Activated naive CD8-positive, alpha-beta T cell (primary cell): ENCODE measurements at regions not wholly inside any gene's neighbourhood (a gene's known extent, or its start where the extent isn't known, plus 50 kb on each side); places are given as distances from the start of the nearest gene placed in this dataset.
"Not testable (repeated sequence)": the region's sequence is repeated elsewhere in the genome, so short reads cannot be mapped to it uniquely, and the experiment has no call there.

Experiments
- H3K27ac Mint-ChIP-seq: one replicate; pipeline ENCODE4 v1.8.0; 2021; ENCODE audit warnings: mixed read lengths
- H3K27me3 Mint-ChIP-seq: one replicate; pipeline ENCODE4 v1.8.0; 2021; ENCODE audit warnings: mixed read lengths
- H3K36me3 Mint-ChIP-seq: one replicate; pipeline ENCODE4 v1.8.0; 2021; ENCODE audit warnings: mixed read lengths
- H3K4me1 Mint-ChIP-seq: one replicate; pipeline ENCODE4 v1.8.0; 2021; ENCODE audit warnings: low read depth, mixed read lengths
- H3K4me3 Mint-ChIP-seq: one replicate; pipeline ENCODE4 v1.8.0; 2021; ENCODE audit warnings: mild to moderate bottlenecking, mixed read lengths
- H3K9me3 Mint-ChIP-seq: one replicate; pipeline ENCODE4 v1.8.0; 2021; ENCODE audit warnings: low read depth, mixed read lengths

DNA sequence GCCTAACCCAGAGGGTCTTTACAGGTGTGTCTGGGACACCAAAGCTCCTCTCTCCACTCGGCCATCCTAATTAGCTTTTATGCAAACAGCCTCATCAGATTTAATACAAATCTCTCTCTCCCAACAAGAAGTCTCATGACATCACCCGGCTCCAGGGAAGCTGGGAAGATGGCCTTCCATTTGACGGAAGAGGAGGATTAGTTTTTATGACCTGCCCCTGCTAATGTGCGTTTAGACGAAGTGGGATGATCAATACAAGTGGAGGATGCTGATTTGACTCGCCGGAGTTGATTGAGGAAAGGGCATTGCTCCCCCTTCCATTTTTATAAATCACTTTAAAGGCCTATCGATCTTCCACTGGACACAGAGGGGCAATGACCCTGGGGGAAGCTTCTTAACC is 239.2 kb downstream of the BCL11B start:
- Mint-ChIP-seq H3K36me3 (no peaks in the 10 kb centered on the region), H3K9me3 (no peaks in the 10 kb centered on the region), H3K27me3 (no peaks in the 10 kb centered on the region), H3K4me3 (no peak overlapping the region), H3K27ac (no peak overlapping the region), H3K4me1 (no peaks in the 10 kb centered on the region)

DNA sequence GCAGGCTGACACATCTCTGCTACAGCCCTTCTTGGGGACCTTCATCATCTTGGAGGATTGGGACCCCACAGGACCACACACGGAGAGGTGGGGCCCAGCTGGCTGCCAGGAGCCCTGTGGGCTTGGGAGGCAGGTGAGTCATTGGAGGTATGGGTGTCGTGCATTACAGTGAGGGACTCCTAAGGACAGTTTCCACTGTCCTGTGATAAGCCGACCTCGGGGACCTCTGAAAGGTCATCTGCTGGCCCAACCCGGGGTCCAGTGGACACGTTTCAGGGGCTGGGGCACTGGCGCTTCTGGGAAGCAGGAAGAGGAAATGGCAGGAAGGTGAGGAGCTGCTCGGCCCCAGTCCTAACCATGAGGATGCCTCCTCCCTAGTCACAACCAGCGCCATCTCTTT is 238.0 kb downstream of the BCL11B start:
- Mint-ChIP-seq H3K27ac (no peak overlapping the region), H3K36me3 (no peaks in the 10 kb centered on the region), H3K9me3 (no peaks in the 10 kb centered on the region), H3K27me3 (no peaks in the 10 kb centered on the region), H3K4me3 (no peak overlapping the region), H3K4me1 (peaks cover 1% of the 10 kb centered on the region)

DNA sequence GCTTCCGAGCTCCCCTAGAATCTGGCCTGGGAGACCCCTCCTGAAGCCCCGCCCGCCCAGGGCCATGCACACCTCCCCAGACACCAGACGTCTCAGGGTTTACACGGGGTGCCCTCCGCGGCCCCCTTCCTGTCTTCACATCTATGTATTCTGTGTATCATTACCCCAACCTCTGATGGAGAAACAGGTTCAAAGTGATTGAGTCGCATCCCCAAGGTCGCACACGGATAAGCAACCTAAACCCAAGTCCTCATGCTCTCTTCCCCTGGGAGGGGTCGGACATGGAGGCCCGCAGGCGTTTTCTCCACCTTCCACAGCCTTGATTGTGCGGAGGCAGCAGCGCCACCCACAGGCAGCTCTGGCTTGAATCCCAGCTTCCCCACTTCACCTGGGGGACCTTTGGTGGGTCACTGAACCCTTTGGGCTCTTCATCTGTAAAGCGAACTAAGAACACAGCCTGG is 237.3 kb downstream of the BCL11B start:
- Mint-ChIP-seq H3K27me3 (no peaks in the 10 kb centered on the region), H3K9me3 (no peaks in the 10 kb centered on the region), H3K27ac (no peak overlapping the region), H3K36me3 (no peaks in the 10 kb centered on the region), H3K4me3 (no peak overlapping the region), H3K4me1 (peaks cover 1% of the 10 kb centered on the region)

DNA sequence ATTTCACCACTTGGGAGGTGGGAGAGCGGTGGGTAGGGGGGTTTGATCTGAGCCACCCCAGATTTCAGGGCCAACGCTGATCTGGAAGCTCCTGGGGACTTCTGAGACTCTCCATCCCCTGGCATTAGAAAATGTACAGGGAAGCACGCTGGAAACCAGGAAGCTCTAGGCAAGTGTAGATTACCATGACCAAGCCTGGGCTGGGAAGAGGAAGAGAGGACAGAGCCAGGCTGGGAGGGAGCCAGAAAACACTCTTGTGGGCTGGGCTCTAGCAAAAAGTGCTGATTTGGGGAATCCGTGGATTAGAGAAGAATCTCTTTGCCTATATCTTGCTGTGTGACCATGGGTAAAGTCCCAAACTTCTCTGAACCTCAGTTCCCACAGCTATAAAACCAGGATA is 236.7 kb downstream of the BCL11B start:
- no peaks in the 10 kb centered on the region for H3K36me3 Mint-ChIP-seq
- no peak overlapping the region for H3K27ac Mint-ChIP-seq
- no peaks in the 10 kb centered on the region for H3K9me3 Mint-ChIP-seq
- peaks cover 1% of the 10 kb centered on the region for H3K4me1 Mint-ChIP-seq
- H3K27me3 Mint-ChIP-seq = no peaks in the 10 kb centered on the region
- no peak overlapping the region for H3K4me3 Mint-ChIP-seq

DNA sequence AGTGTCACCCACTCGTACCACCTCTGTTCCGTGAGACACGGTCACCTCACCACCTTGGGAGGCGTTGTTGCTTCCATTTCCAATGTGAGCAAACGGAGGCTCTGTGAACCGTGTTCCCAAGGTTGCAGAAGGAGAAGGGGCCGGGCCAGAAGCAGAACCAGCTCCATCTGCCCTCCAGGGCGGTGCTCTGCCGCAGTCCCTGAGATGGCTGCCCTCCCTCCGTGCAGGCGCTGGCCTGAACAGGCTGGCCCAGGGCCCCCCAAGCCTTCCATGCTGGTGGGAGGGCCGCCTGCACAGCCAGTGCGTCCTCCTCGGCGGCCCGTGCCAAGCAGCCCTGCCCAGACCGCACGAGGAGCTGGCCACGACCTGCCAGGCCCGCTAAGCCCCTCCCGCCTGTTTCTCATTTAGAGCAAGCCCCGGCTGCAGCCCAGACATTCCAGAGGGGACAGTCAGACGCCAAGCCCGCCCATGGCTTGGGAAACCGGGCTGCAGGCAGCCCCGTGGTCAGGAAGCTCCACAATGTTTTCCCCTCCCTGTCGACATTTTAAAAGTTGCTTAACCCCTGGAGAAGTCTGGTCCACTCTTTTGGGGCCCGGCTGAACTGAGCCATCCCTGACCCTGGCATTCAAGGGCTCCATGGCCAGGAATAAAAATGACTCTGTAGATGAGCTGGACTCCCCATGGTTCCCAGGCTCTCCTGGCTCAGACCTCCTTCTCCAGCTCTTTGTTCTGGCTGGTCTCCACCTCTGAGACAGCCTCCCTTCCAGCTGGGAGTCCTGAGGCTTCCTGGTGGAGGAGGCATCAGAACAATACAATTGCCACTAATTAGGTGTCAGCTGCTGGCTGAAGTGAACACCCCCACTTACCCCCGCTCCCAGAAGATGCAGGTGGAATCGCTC is 236.0 kb downstream of the BCL11B start:
- Mint-ChIP-seq H3K9me3 (no peaks in the 10 kb centered on the region), H3K4me3 (no peak overlapping the region), H3K27me3 (no peaks in the 10 kb centered on the region), H3K4me1 (peaks cover 1% of the 10 kb centered on the region), H3K27ac (no peak overlapping the region), H3K36me3 (no peaks in the 10 kb centered on the region)

DNA sequence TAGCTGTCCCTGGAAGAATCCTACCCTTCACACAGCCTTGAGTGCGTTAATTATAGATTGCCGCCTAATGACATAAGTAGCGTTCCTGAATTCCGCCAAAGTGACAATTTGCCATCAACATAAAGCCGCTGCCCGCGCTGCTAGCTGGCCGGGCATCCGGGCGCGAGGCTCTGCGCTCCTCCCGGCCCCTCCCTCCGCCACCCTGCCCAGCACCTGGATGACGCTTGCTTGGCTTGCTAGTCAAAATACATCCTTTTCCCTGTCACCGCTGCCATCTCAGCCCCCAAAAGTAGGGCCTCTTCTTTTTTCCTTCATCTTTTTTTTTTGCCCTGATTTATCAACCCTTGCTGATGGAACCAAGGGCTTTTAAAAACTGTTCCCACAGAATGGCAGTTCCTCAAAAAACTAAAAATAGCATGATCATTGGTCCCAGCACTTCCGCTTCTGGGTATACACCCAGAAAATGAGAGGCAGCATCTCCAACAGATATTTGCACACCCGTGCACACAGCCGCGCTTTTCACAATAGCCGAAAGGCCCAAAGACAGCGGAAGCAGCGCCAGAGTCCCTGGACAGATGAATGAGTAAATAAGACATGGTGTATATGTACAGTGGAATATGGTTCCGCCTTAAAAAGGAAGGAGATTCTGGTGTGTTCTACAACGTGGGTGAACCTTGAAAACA is 235.2 kb downstream of the BCL11B start:
- Mint-ChIP-seq H3K27me3 (no peaks in the 10 kb centered on the region), H3K36me3 (no peaks in the 10 kb centered on the region), H3K9me3 (no peaks in the 10 kb centered on the region), H3K27ac (no peak overlapping the region), H3K4me1 (peaks cover 1% of the 10 kb centered on the region), H3K4me3 (no peak overlapping the region)

DNA sequence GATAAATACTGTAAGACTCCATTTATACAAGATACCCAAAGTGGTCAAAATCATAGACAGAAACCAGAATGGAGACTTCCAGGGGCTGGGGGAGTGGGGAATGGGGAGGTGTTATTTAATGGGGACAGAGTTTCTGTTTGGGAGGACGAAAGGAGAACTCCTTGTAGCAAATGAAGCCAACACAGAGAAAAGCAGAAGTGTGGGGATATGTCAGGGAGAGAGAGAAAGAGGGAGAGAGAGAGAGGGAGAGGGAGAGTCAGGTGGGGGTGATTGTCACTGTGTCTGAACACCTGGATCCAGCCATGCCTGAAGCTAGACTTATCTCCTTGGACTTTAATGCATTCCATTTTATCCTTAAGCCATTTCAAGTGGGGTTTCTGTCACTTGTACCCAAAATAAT is 234.7 kb downstream of the BCL11B start:
- H3K27ac Mint-ChIP-seq, H3K36me3 Mint-ChIP-seq, H3K27me3 Mint-ChIP-seq: not testable (repeated sequence)

DNA sequence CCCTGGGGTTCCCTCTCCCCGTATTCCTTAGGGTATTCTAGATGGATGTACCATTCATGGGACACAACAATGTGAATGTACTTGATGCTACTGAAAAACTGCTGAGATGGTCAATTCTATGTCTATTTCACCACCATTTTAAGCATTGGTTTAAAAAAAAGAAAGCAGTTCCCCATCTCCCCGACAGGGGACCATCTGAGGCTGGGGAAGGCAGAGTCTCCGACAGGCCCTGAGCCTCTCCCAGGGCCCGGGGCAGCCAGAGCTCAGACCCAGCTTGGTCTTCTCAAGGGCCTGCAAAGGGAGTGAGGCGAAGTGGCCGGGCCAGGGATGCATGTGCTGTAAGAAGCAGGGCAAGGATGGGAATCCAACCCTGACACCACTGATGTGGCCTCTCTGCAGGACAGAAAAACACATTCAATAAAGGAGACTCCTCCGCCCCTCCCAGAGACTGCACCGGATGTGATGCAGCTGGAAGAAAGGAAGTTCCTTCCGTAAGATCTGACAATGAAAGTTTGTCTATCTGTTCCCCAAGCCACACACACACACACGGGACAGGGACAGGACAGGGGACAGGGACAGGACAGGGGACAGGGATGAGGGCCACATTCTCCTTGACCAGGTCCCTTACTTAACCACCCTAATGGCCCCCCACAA is 234.1 kb downstream of the BCL11B start:
- H3K27ac Mint-ChIP-seq = no peak overlapping the region
- H3K27me3 Mint-ChIP-seq = no peaks in the 10 kb centered on the region
- H3K4me1 Mint-ChIP-seq = peaks cover 1% of the 10 kb centered on the region
- no peaks in the 10 kb centered on the region for H3K9me3 Mint-ChIP-seq
- no peak overlapping the region for H3K4me3 Mint-ChIP-seq
- H3K36me3 Mint-ChIP-seq = no peaks in the 10 kb centered on the region

More for the DNA sequence above, 234.7 kb downstream of the BCL11B start:
- H3K4me1 Mint-ChIP-seq, H3K4me3 Mint-ChIP-seq, H3K9me3 Mint-ChIP-seq: not testable (repeated sequence)

DNA sequence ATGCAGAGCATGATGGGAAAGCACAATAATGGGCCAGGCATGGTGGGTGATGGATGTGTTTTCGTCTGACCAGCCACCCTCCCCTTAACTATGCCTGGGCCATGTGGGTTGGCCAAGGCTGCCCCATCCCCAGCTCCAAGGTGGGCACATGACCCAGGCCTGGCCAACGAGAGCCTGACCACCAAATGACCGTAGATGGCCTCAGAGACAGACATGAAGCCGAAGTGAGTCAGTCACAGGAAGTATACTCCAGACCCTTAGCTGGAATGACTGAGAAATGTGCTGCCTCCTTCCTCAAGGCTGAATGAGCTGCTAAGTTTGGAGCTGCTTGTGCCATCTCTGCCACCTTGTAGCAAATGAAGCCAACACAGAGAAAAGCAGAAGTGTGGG is 233.6 kb downstream of the BCL11B start:
- Mint-ChIP-seq H3K4me3 (no peak overlapping the region), H3K4me1 (peaks cover 1% of the 10 kb centered on the region), H3K27ac (no peak overlapping the region), H3K36me3 (no peaks in the 10 kb centered on the region), H3K27me3 (no peaks in the 10 kb centered on the region), H3K9me3 (no peaks in the 10 kb centered on the region)

DNA sequence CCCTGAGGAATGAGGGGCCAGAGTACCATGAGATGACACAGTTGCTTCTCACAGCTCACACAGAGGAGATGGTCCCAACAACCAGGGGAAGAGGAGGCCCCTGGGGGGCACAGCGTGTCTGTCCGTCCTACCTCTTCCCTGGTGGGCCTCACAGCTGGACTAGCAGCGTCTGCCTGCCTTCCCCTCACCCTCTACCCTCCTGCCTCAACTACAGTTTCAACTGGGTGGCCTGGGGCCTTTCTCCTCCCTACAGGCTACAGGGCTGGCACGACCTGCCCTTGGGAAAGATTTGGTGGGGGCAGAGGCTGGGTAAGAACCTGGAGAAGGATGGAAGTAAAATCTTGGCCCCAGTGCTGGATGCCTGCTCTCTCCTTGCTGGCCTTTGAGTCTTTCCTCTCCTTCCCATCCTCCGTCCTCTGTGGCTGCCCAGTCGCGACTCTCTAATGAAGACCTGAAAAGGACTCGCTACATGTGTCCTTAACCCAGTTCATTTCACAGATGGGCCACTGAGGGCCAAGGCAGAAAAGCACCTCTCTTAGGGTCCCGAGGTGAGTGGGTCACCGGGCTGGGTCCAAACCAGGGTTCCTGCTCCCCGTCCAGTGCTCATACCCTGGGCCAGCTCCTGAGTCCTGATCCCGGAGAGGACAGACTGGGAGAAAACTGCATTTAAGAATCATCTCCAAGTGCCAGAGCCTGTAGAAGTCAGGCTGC is 232.5 kb downstream of the BCL11B start:
- Mint-ChIP-seq H3K9me3 (no peaks in the 10 kb centered on the region), H3K27me3 (no peaks in the 10 kb centered on the region), H3K4me1 (peaks cover 1% of the 10 kb centered on the region), H3K4me3 (no peak overlapping the region), H3K27ac (no peak overlapping the region), H3K36me3 (peaks cover 2% of the 10 kb centered on the region)

DNA sequence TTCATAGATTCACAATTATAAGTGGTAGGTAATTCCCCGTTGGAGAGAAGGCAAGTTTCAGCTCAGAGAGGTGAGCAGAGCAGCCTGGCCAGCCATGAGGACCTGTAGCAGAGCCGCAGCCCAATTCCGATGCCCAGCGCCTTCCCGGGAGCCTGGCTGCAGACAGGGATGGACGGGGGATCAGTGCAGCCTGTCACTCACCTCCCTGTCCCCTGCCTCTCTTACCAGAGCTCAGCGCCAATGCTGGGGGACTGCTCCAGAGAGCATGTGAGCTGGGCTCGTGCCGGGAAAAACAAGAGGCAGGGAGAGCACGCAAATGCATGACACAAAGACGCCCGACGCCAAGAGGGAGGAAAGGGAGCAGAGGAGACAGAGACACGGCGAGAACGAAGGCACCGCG is 231.9 kb downstream of the BCL11B start:
- Mint-ChIP-seq H3K36me3 (peaks cover 2% of the 10 kb centered on the region), H3K9me3 (no peaks in the 10 kb centered on the region), H3K4me1 (peaks cover 1% of the 10 kb centered on the region), H3K4me3 (no peak overlapping the region), H3K27ac (no peak overlapping the region), H3K27me3 (no peaks in the 10 kb centered on the region)

DNA sequence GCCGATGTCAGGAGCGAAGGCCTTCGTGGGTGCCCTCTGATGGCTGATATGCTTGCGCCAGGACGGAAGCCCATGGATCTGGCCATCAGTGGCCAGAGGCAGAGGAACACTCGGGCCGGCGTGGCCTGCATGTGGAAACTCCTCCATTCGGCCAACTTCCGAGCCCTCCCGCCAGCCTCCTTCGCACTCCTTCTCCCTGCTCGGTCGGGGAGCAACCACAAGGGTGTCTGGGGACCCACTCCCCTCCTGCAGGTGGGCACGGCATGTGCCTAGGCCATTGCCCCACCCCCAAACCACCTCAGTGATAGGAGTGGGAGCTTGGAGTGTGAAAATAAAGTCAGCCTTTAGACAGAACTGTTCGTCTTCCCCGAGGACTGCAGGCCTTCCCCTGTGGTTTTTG is 231.3 kb downstream of the BCL11B start:
- Mint-ChIP-seq H3K36me3 (peaks cover 2% of the 10 kb centered on the region), H3K4me1 (peaks cover 1% of the 10 kb centered on the region), H3K9me3 (no peaks in the 10 kb centered on the region), H3K4me3 (no peak overlapping the region), H3K27me3 (no peaks in the 10 kb centered on the region), H3K27ac (no peak overlapping the region)

DNA sequence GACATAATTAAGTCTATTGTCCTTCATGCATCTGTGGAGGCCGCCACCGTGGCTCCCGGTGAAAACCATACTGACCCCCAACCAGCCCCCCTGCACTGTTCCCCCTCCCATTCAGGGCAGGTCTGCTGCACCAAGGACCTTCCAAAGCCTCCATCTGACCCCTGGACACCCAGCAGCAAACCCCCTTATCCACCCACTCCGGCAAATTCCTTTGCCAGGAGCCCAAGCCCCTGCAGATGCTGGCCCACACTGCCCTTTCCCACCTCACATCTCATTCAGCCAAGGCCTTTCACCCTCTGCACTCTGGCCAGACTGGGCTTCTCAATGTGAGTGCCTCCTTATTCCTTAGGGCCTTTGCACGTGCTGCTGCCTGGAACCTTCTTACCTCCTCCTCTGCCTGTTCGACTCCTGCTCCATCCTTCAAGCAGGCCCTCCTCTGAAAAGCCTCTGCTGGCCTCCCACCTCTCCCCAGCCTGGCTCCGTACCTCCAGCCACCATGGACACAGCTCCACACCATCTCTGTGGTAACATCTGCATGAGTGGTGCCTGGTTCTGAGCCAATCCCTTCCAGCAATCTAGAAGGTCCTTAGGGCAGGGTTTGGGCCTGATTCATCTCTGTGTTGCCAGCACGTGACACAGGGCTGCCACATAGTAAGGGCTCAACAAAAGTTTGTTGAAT is 230.7 kb downstream of the BCL11B start:
- H3K27me3 Mint-ChIP-seq = no peaks in the 10 kb centered on the region

DNA sequence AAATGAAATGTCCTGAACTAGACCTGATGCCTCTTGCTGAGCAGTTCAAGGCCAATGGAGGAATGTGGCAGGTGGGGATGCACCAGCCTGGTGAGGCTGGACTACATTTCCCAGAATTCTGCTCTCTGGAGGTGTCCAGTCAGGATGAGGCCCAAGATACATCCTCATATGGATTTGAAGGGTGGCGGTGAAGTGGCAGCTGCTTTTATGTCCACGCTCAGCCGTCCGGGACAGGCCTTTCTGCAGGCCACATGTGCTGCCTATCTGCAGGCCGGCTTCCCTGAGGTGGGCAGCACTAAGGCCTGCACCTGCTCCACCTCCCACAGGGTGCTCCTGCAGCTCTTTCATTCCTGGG is 230.2 kb downstream of the BCL11B start:
- no peak overlapping the region for H3K27ac Mint-ChIP-seq
- H3K4me3 Mint-ChIP-seq = no peak overlapping the region
- peaks cover 5% of the 10 kb centered on the region for H3K4me1 Mint-ChIP-seq
- H3K9me3 Mint-ChIP-seq = no peaks in the 10 kb centered on the region
- H3K27me3 Mint-ChIP-seq = no peaks in the 10 kb centered on the region
- peaks cover 2% of the 10 kb centered on the region for H3K36me3 Mint-ChIP-seq

More for the DNA sequence above, 230.7 kb downstream of the BCL11B start:
- H3K36me3 Mint-ChIP-seq = peaks cover 2% of the 10 kb centered on the region
- peaks cover 1% of the 10 kb centered on the region for H3K4me1 Mint-ChIP-seq
- H3K27ac Mint-ChIP-seq = no peak overlapping the region
- H3K4me3 Mint-ChIP-seq = no peak overlapping the region
- H3K9me3 Mint-ChIP-seq = no peaks in the 10 kb centered on the region
